SHP77 treated with DMSO at 0.1 percent for 48 hours (cell line): ENCODE measurements at regions not wholly inside any gene's neighbourhood (a gene's known extent, or its start where the extent isn't known, plus 50 kb on each side); places are given as distances from the start of the nearest gene placed in this dataset.

ENCODE experiments used
- DNase-seq: peaks from one replicate; lab custom pipeline; 2025; lab: John Stamatoyannopoulos, UW

- DNase-seq, result no peak
Measured at GRCh38 chr3:27590437-27591298, 106.5 kb upstream of the SLC4A7 start.

DNA sequence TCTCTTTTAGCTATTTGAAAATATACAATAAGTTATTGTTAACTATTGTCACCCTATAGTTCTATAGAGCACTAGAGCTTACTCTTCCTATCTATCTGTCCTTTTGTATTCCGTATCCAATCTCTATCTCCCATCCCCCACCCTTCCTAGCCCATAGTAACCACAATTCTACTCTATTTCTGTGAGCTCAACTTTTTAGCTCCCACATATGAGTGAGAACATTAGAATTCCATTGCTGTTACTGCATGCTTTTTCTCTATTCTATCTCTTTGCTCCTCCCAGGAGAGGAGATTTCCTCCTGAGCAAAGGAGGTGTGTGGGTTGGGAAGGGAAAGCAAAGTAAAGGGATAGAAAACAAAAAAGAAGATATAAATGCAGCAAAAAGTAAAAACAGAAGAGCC is 105.6 kb upstream of the SLC4A7 start:
- DNase-seq, result no peak

GRCh38 chr3:27585429-27585828 is 101.2 kb upstream of the SLC4A7 start:
- DNase-seq, result no peak

- no peak for DNase-seq
Measured at GRCh38 chr3:27584874-27585273, 100.7 kb upstream of the SLC4A7 start.

DNA sequence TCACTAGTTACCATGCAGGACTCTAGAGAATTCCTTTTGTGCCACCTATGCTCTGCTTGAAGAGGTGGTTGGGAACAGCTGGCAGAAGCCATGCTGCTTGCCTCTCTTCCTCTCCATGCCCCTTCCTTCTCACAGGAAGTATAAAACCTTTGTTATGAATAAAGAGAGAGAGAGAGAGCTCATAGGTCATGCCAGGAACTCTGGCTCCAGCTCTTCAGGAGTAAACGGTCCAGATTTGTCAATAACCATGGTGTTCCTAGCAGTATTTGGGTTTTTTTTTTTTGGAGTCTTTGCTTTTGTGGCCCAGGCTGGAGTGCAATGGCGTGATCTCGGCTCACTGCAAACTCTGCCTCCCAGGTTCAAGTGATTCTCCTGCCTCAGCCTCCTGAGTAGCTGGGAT is 97.7 kb upstream of the SLC4A7 start:
- no peak for DNase-seq

- DNase-seq, result no peak
Measured at GRCh38 chr3:27578032-27578431, 93.8 kb upstream of the SLC4A7 start.

DNA sequence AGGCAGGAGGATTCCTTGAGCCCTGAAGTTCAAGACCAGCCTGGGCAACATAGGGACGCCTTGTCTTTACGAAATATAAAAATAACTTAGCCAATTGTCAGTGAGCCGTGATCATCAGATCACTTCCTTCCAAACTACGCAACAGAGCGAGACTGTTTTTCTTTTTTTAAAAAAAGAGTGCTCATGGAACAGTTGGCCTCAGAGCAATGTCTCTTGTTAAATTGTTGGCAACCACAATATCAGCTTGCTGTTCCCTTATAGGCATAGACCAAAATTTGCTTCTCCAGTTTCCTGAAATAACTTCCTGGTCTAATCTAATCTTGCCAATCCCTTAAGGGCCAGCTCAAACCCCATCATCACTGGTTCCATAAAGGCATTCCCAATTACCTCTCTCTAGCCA is 93.3 kb upstream of the SLC4A7 start:
- DNase-seq, result no peak

- DNase-seq, result no peak
Measured at GRCh38 chr3:27576171-27576570, 92.0 kb upstream of the SLC4A7 start.

- DNase-seq, result no peak
Measured at GRCh38 chr3:27575499-27575898, 91.3 kb upstream of the SLC4A7 start.

- DNase-seq, result no peak
Measured at GRCh38 chr3:27574438-27574795, 90.2 kb upstream of the SLC4A7 start.

GRCh38 chr3:27573780-27574437 is 89.7 kb upstream of the SLC4A7 start:
- DNase-seq, result no peak

DNA sequence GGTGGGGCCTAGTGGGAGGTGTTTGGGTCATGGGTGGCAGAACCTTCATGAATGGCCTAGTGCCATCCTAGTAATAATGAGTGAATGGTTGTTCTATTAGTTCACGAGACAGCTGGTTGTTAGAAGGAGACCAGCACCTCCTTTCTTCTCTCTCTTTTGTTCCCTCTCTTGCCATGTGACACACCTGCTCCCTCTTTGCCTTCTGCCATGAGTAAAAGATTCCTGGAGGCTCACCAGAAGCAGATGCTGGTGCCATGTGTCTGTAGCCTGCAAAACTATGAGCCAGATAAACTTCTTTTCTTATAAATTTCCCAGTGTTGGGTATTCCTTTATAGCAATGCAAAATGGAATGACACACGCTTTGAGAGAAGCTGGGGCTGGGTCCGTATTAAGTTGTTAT is 89.0 kb upstream of the SLC4A7 start:
- no peak for DNase-seq

DNA sequence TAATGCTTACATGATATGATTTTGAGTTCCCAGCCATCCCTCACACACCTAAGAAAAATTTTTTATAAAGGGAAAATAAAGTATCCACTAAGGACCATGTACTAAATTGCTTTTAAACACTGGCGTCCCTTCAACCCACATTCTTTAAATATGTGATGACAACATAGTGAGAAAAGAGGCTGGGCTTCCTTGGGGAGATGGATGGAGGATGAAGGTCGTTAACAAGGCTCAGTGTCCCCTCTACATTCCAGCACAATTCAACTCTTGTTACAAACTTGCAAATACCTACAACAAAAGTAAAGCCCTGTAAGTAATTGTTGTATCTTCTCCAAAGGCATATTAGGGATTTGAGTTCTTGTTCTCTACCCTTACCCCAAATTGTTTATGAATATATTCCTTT is 87.2 kb upstream of the SLC4A7 start:
- no peak for DNase-seq

GRCh38 chr3:27570421-27571106 is 86.4 kb upstream of the SLC4A7 start:
- no peak for DNase-seq

GRCh38 chr3:27568393-27568792 is 84.2 kb upstream of the SLC4A7 start:
- no peak for DNase-seq

GRCh38 chr3:27567251-27567650 is 83.1 kb upstream of the SLC4A7 start:
- DNase-seq, result no peak

GRCh38 chr3:27565201-27565852 is 81.1 kb upstream of the SLC4A7 start:
- no peak for DNase-seq

DNA sequence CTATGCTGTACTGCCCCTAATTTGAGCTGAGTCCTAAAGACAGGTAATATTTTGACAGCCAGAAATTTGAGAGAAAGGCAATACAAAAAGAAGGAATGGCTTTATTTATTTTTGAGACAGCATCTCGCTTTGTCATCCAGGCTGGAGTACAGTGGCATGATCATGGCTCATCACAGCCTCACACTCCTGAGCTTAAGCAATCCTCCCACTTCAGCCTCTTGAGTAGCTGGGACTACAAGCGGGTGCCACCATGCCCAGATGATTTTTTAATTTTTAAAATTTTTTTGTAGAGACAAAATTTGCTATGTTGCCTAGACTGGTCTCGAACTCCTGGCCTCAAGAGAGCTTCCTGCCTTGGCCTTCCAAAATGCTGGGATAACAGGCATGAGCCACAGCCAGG is 77.4 kb upstream of the SLC4A7 start:
- no peak for DNase-seq

DNA sequence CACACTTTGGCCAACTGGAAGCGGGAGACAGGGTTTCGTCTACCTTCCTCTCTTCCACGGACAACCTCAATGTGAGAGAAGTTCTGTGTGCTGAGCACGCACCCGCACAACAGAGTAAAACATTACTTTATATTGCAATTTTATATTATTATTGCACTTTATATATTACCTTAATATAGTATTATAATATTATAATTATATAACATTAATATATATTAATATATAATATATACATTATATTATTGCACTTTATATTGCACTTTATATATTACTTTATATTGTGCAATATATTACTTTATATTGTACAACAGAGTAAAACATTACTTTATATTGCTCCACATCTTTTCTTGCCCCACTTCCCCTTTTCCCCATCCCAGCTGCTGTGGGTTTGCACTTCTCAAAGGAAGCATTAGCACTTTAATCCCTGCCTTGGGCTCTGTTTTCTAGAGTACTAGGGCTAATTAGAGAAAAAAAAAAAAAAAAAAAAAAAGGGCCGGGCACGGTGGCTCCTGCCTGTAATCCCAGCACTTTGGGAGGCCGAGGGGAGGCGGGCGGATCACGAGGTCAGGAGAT is 76.4 kb upstream of the SLC4A7 start:
- DNase-seq, result no peak

- DNase-seq, result no peak
Measured at GRCh38 chr3:27559835-27560234, 75.7 kb upstream of the SLC4A7 start.

DNA sequence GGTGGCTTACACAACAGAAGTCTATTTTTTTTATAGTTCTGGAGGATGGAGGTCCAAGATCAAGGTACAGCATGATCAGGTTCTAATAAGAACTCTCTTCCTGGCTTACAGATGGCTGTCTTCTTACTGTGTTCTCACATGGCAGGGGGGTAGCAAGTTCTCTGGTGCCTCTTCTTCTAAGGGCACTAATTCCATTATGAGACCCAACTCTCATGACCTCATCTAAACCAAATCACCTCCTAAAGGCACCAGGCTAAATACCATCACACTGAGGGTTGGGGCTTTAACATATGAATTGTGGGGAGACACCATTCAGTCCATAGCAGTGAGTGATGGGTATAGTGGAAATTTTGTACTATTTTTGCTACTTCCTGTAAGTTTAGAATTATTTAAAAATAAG is 75.2 kb upstream of the SLC4A7 start:
- no peak for DNase-seq

- no peak for DNase-seq
Measured at GRCh38 chr3:27557411-27557810, 73.2 kb upstream of the SLC4A7 start.
